ENCODE measurements at regions not wholly inside any gene's neighbourhood (a gene's known extent, or its start where the extent isn't known, plus 50 kb on each side); places are given as distances from the start of the nearest gene placed in this dataset.

DNA sequence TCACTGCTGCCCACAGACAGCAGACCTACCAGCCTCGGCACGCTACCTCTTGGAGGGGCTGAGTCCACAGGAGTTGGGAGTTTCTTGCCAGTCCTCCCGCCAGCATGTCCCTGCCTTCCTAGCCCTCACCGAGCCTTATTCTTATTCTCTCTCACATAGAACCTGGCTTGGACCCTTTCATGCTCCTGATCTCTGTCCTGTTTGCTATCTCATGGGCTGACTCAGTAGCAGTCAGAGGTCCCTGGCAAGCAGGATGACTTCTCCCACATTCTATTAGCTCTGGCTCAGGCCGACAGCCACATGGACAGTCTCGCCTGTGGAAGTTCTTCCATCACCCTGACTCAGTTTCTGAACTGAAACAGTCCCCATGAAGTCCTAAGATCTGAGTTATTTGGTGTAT is 79.5 kb upstream of the ADRA1D start:
- TF ChIP-seq, protein P1, sequence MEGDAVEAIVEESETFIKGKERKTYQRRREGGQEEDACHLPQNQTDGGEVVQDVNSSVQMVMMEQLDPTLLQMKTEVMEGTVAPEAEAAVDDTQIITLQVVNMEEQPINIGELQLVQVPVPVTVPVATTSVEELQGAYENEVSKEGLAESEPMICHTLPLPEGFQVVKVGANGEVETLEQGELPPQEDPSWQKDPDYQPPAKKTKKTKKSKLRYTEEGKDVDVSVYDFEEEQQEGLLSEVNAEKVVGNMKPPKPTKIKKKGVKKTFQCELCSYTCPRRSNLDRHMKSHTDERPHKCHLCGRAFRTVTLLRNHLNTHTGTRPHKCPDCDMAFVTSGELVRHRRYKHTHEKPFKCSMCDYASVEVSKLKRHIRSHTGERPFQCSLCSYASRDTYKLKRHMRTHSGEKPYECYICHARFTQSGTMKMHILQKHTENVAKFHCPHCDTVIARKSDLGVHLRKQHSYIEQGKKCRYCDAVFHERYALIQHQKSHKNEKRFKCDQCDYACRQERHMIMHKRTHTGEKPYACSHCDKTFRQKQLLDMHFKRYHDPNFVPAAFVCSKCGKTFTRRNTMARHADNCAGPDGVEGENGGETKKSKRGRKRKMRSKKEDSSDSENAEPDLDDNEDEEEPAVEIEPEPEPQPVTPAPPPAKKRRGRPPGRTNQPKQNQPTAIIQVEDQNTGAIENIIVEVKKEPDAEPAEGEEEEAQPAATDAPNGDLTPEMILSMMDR (IDR thresholded peaks at IDR 0.05) = no peak
- no peak for TF ChIP-seq POLR2AphosphoS5 (IDR thresholded peaks at IDR 0.05)
- no peak for TF ChIP-seq POLR2A (IDR thresholded peaks at IDR 0.05)
- no peak for TF ChIP-seq EP300 (IDR thresholded peaks at IDR 0.05)
